OCI-LY3 (cell line): ENCODE measurements at regions not wholly inside any gene's neighbourhood (a gene's known extent, or its start where the extent isn't known, plus 50 kb on each side); places are given as distances from the start of the nearest gene placed in this dataset.
"Not testable (repeated sequence)": the region's sequence is repeated elsewhere in the genome, so short reads cannot be mapped to it uniquely, and the experiment has no call there.

Experiments
- H2AFZ ChIP-seq: fragments of 200-600, 300-600 bp; shearing (Covaris generic); 2 replicates; pipeline ENCODE4 v1.6.0; 2014; ENCODE audit warnings: antibody characterized with exemption, low read depth, low read length
- H3K27ac ChIP-seq: fragments of 200-600, 300-600 bp; sonication (generic); 2 replicates; pipeline ENCODE4 v1.5.1; 2014; ENCODE audit warnings: mild to moderate bottlenecking, low read length, moderate library complexity, mixed read lengths
- H3K27me3 ChIP-seq: fragments of 200-600, 300-600 bp; sonication (generic); 2 replicates; pipeline ENCODE4 v1.6.1; 2014; ENCODE audit warnings: low read depth, low read length, mixed read lengths
- H3K36me3 ChIP-seq: fragments of 200-600, 300-600 bp; sonication (generic); replicated peaks from 2 replicates; pipeline ENCODE3; 2014; ENCODE audit warnings: low read depth, low read length, mixed read lengths
- H3K4me1 ChIP-seq: fragments of 300-600, 200-600 bp; sonication (generic); 2 replicates; pipeline ENCODE4 v1.6.1; 2014; ENCODE audit warnings: low read length, mixed read lengths
- H3K4me2 ChIP-seq: fragments of 200-600, 300-600 bp; sonication (generic); 2 replicates; pipeline ENCODE4 v1.6.1; 2014; ENCODE audit warnings: low read length, mixed read lengths
- H3K4me3 ChIP-seq: fragments of 300-600, 200-600 bp; sonication (generic); 2 replicates; pipeline ENCODE4 v1.5.1; 2014; ENCODE audit warnings: antibody characterized with exemption, mild to moderate bottlenecking, low read length, moderate library complexity
- H3K79me2 ChIP-seq: fragments of 300-600, 200-600 bp; shearing (Covaris generic); 2 replicates; pipeline ENCODE4 v1.6.1; 2014; ENCODE audit warnings: mild to moderate bottlenecking, low read length, mixed read lengths
- H3K9ac ChIP-seq: fragments of 300-600, 200-600 bp; shearing (Covaris generic); 2 replicates; pipeline ENCODE4 v1.6.0; 2014; ENCODE audit warnings: mild to moderate bottlenecking, low read length, moderate library complexity
- H3K9me3 ChIP-seq: fragments of 200-600, 300-600 bp; shearing (Covaris generic); 2 replicates; pipeline ENCODE4 v1.6.1; 2014; ENCODE audit warnings: low read length, mixed read lengths; ENCODE audit not compliant: insufficient read depth
- H4K20me1 ChIP-seq: fragments of 200-600, 300-600 bp; sonication (generic); 2 replicates; pipeline ENCODE4 v1.6.1; 2016; ENCODE audit warnings: low read length, mixed read lengths; ENCODE audit not compliant: insufficient read depth
- EZH2phosphoT487 ChIP-seq: fragments of 200-600 bp; shearing (Covaris generic); IDR thresholded peaks from 2 replicates; pipeline ENCODE4 v1.6.1; 2018; ENCODE audit warnings: antibody characterized with exemption, mixed run types, low read depth
- TF ChIP-seq, protein P1 (sequence below): fragments of 200-600, 300-600 bp; sonication (generic); IDR thresholded peaks from 2 replicates; pipeline ENCODE4 v1.5.1; 2014; ENCODE audit warnings: antibody characterized with exemption, low read length, low read depth

DNA sequence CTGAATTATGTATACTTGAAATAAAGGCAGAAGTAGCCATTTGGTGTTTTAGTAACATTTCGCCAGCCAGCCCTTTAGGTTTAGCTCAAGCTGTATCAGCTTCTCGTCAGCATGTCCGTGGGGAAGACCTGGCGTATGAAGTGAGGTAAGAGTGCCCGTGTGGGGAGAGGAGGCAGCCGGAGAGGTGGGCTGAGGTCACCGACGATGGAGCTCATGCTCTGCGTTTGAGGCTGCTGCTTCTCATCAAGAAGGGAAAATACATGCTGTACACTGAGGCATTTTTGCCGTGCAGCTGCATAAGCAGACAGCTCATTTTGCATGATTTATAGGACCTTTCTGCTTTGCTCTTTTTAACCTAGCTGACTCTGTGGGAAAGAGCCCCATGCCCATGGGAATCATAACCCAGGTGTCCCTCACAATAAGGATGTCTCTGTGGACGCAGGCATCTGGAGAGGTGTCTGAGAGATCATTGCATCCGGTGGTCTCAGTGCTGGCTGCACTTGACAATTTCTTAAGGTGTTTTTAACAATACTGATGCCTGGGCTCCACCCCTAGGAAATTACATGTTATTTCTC, 179.1 kb downstream of the ABCC12 start:
- Histone ChIP-seq H3K4me1 (no peaks in the 10 kb centered on the region), H4K20me1 (no peaks in the 10 kb centered on the region), H3K9ac (no peak overlapping the region), H3K27me3 (peaks cover 16% of the 10 kb centered on the region; the same call in 1 of the 2 replicates), H3K4me3 (no peak overlapping the region), H3K36me3 (no peaks in the 10 kb centered on the region), H3K4me2 (no peak overlapping the region), H3K9me3 (no peaks in the 10 kb centered on the region), H3K27ac (no peak overlapping the region), H3K79me2 (no peaks in the 10 kb centered on the region), H2AFZ (no peak overlapping the region)
- TF ChIP-seq EZH2phosphoT487: no peak
- TF ChIP-seq, protein P1, sequence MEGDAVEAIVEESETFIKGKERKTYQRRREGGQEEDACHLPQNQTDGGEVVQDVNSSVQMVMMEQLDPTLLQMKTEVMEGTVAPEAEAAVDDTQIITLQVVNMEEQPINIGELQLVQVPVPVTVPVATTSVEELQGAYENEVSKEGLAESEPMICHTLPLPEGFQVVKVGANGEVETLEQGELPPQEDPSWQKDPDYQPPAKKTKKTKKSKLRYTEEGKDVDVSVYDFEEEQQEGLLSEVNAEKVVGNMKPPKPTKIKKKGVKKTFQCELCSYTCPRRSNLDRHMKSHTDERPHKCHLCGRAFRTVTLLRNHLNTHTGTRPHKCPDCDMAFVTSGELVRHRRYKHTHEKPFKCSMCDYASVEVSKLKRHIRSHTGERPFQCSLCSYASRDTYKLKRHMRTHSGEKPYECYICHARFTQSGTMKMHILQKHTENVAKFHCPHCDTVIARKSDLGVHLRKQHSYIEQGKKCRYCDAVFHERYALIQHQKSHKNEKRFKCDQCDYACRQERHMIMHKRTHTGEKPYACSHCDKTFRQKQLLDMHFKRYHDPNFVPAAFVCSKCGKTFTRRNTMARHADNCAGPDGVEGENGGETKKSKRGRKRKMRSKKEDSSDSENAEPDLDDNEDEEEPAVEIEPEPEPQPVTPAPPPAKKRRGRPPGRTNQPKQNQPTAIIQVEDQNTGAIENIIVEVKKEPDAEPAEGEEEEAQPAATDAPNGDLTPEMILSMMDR: no peak

DNA sequence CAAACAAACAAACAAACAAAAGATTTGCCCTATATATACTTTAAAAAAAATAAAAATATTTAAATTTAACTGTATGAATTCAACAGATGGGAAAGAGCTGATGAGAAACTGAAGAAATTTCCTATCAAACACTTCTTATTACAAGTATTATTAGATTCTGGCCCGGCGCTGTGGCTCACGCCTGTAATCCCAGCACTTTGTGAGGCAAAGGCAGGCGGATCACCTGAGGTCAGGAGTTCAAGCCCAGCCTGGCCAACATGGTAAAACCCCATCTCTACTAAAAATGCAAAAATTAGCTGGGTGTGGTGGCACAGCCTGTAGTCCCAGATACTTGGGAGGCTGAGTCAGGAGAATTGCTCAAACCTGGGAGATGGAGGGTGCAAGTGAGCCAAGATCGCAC, 180.8 kb downstream of the ABCC12 start:
- not testable (repeated sequence) for H3K79me2 ChIP-seq, H3K4me2 ChIP-seq, H3K4me1 ChIP-seq, H3K27ac ChIP-seq, H3K36me3 ChIP-seq, H4K20me1 ChIP-seq, H2AFZ ChIP-seq, H3K9me3 ChIP-seq, H3K27me3 ChIP-seq, H3K9ac ChIP-seq, H3K4me3 ChIP-seq

DNA sequence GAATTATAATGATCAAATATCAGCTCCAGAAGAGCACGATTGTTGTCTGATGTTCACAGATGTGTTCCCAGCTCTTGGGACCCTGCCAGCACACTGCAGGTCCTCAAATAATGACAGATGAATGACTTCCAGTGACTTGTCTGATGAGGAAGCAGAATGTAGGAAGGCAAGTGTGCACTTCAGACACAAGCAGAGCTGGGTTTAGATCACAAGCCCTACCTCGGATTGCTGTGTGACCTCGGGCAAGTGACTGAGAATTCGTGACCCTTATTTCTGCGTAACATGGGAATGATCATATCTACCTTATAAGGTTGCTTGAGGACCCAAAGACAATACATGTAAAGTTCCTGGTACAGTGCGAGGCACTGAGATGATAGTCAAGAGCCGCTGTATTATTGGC, 182.2 kb downstream of the ABCC12 start:
- H3K79me2 ChIP-seq: no peaks in the 10 kb centered on the region
- 0 out of 2 replicates have a peak, but pooled peaks cover 3% of the 10 kb centered on the region for H3K27me3 ChIP-seq
- no peaks in the 10 kb centered on the region for H3K4me1 ChIP-seq
- H3K4me2 ChIP-seq: no peak overlapping the region
- TF ChIP-seq EZH2phosphoT487: no peak
- H3K27ac ChIP-seq: no peak overlapping the region
- no peaks in the 10 kb centered on the region for H3K9me3 ChIP-seq
- H3K36me3 ChIP-seq: no peaks in the 10 kb centered on the region
- no peak overlapping the region for H3K9ac ChIP-seq
- H3K4me3 ChIP-seq: no peak overlapping the region
- no peaks in the 10 kb centered on the region for H4K20me1 ChIP-seq
- H2AFZ ChIP-seq: no peak overlapping the region

DNA sequence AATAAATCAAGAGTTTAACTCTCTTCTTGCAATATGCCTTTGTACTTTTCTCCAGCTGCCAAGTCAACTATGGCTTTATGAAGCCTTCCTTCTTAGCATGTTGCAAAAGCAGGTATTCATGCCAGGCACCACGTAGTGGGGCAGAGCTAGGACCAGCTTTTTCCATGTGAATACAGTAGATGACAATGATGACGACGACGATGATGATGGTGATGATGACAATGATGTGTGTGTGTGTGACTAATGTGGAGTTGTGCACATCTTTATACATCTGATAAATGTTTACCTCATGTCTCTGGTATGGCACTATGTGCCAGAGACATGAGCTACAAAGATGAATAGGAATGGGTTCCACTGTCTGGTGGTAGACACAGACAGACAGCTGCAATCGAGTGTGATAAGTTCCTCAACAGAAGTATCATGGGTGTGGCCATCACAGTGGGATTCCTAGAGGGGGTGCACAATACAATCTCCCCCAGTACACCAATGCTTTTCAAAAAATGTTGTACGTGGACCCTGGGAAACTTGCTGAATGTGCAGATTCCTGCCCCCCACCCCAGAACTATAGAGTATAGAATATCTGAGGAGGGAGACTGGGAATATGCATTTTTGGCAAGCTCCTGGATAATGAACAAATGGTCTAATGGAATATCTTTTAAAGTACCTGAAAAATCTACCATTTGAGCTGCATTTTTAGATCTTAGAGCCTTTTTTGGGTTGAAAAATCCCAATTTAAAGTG, 183.4 kb downstream of the ABCC12 start:
- H3K9me3 ChIP-seq: no peaks in the 10 kb centered on the region
- no peaks in the 10 kb centered on the region for H4K20me1 ChIP-seq
- H3K4me2 ChIP-seq: no peak overlapping the region
- H3K27ac ChIP-seq: no peak overlapping the region
- H2AFZ ChIP-seq: no peak overlapping the region
- H3K79me2 ChIP-seq: no peaks in the 10 kb centered on the region
- TF ChIP-seq, protein P1: no peak
- no peak for TF ChIP-seq EZH2phosphoT487
- no peak overlapping the region for H3K4me3 ChIP-seq
- no peaks in the 10 kb centered on the region for H3K36me3 ChIP-seq
- no peak overlapping the region for H3K9ac ChIP-seq
- no peaks in the 10 kb centered on the region for H3K4me1 ChIP-seq
- 0 out of 2 replicates have a peak, but pooled peaks cover 6% of the 10 kb centered on the region for H3K27me3 ChIP-seq

DNA sequence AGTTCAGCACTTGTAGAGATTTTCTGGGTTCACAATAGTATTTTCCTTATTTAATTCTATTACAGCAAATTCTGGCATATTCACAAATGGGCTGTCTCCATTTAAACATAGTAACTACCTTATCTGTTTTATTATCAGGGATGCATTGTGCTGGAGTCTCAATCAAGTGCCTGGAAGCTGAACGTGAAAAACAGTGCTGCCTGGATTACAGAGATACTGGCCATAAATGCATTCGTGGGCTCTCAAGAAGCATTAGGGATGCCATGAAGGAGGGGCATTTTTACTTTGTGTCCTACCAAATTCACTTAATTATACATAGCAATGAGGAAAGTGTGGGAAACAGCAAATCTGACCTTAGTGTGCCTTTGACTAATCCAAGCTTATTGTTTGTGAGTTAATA, 184.6 kb downstream of the ABCC12 start:
- Histone ChIP-seq H2AFZ (no peak overlapping the region), H3K27ac (no peak overlapping the region), H3K9me3 (no peaks in the 10 kb centered on the region), H3K36me3 (no peaks in the 10 kb centered on the region), H3K4me2 (no peak overlapping the region), H3K4me3 (no peak overlapping the region), H3K27me3 (0 out of 2 replicates have a peak, but pooled peaks cover 12% of the 10 kb centered on the region), H3K4me1 (no peaks in the 10 kb centered on the region), H3K9ac (no peak overlapping the region), H4K20me1 (no peaks in the 10 kb centered on the region), H3K79me2 (no peaks in the 10 kb centered on the region)
- no peak for TF ChIP-seq EZH2phosphoT487
- TF ChIP-seq, protein P1: no peak
